Nephron progenitor cell (in vitro differentiated cells): ENCODE measurements at regions not wholly inside any gene's neighbourhood (a gene's known extent, or its start where the extent isn't known, plus 50 kb on each side); places are given as distances from the start of the nearest gene placed in this dataset.

Experiments
- DNase-seq: peaks from one replicate; pipeline ENCODE4 v3.0.0; 2021
- H3K27ac Mint-ChIP-seq: 2 replicates; pipeline ENCODE4 v1.8.0; 2021; ENCODE audit warnings: mild to moderate bottlenecking, moderate library complexity, mixed read lengths
- H3K27me3 Mint-ChIP-seq: 2 replicates; pipeline ENCODE4 v1.8.0; 2021; ENCODE audit warnings: mild to moderate bottlenecking, low read depth, mixed read lengths; ENCODE audit not compliant: poor library complexity
- H3K36me3 Mint-ChIP-seq: 2 replicates; pipeline ENCODE4 v1.8.0; 2021; ENCODE audit warnings: low read depth, mixed read lengths
- H3K4me1 Mint-ChIP-seq: 2 replicates; pipeline ENCODE4 v1.8.0; 2021; ENCODE audit warnings: mixed read lengths
- H3K4me3 Mint-ChIP-seq: 2 replicates; pipeline ENCODE4 v1.8.0; 2021; ENCODE audit warnings: mild to moderate bottlenecking, moderate library complexity, mixed read lengths
- H3K9me3 Mint-ChIP-seq: 2 replicates; pipeline ENCODE4 v1.8.0; 2021; ENCODE audit warnings: mild to moderate bottlenecking, moderate library complexity, mixed read lengths
- CTCF ChIP-seq: fragments of 200-600 bp; sonication (generic); IDR thresholded peaks from 2 replicates; pipeline ENCODE4 v1.5.0; 2021; ENCODE audit warnings: antibody characterized with exemption

GRCh38 chr1:220327106-220327505 lies 54.9 kb upstream of the RAB3GAP2 start:
- peaks cover 18% of the 10 kb centered on the region for H3K27me3 Mint-ChIP-seq

GRCh38 chr1:220326578-220326977 lies 54.3 kb upstream of the RAB3GAP2 start:
- Mint-ChIP-seq H3K27me3 (peaks cover 13% of the 10 kb centered on the region), H3K27ac (no peak overlapping the region), H3K4me3 (no peak overlapping the region), H3K4me1 (peaks cover 4% of the 10 kb centered on the region), H3K36me3 (no peaks in the 10 kb centered on the region), H3K9me3 (no peaks in the 10 kb centered on the region)
- no peak for TF ChIP-seq CTCF
- no peak for DNase-seq

More at GRCh38 chr1:220327106-220327505, 54.9 kb upstream of the RAB3GAP2 start:
- DNase-seq, result no peak
- H3K4me1 Mint-ChIP-seq, result peaks cover 4% of the 10 kb centered on the region
- TF ChIP-seq CTCF, result no peak
- no peak overlapping the region for H3K27ac Mint-ChIP-seq
- no peaks in the 10 kb centered on the region for H3K36me3 Mint-ChIP-seq
- no peaks in the 10 kb centered on the region for H3K9me3 Mint-ChIP-seq
- H3K4me3 Mint-ChIP-seq, result no peak overlapping the region

GRCh38 chr1:220325306-220325995 lies 53.2 kb upstream of the RAB3GAP2 start:
- TF ChIP-seq CTCF, result no peak
- Mint-ChIP-seq H3K4me3 (no peak overlapping the region), H3K36me3 (no peaks in the 10 kb centered on the region), H3K27me3 (peaks cover 17% of the 10 kb centered on the region), H3K9me3 (no peaks in the 10 kb centered on the region), H3K4me1 (peaks cover 4% of the 10 kb centered on the region), H3K27ac (no peak overlapping the region)
- DNase-seq, result no peak

- H3K36me3 Mint-ChIP-seq, result no peaks in the 10 kb centered on the region
- H3K27ac Mint-ChIP-seq, result no peak overlapping the region
- peaks cover 4% of the 10 kb centered on the region for H3K4me1 Mint-ChIP-seq
- no peak for DNase-seq
- no peak overlapping the region for H3K4me3 Mint-ChIP-seq
- TF ChIP-seq CTCF, result no peak
- no peaks in the 10 kb centered on the region for H3K9me3 Mint-ChIP-seq
- H3K27me3 Mint-ChIP-seq, result peaks cover 20% of the 10 kb centered on the region
These were observed 51.5 kb upstream of the RAB3GAP2 start for GRCh38 chr1:220323717-220324116.

GRCh38 chr1:220322570-220322969 lies 50.3 kb upstream of the RAB3GAP2 start:
- Mint-ChIP-seq H3K4me1 (peaks cover 4% of the 10 kb centered on the region), H3K9me3 (no peaks in the 10 kb centered on the region), H3K36me3 (no peaks in the 10 kb centered on the region), H3K27ac (no peak overlapping the region), H3K27me3 (peaks cover 20% of the 10 kb centered on the region), H3K4me3 (no peak overlapping the region)
- DNase-seq, result no peak
- no peak for TF ChIP-seq CTCF
